GM21529 (cell line): ENCODE measurements at regions not wholly inside any gene's neighbourhood (a gene's known extent, or its start where the extent isn't known, plus 50 kb on each side); places are given as distances from the start of the nearest gene placed in this dataset.

Experiments used
- ATAC-seq: cut with Tn5 transposase; IDR thresholded peaks from one replicate; pipeline ENCODE4 v1.9.1; 2021; ENCODE audit not compliant: unreplicated experiment

DNA sequence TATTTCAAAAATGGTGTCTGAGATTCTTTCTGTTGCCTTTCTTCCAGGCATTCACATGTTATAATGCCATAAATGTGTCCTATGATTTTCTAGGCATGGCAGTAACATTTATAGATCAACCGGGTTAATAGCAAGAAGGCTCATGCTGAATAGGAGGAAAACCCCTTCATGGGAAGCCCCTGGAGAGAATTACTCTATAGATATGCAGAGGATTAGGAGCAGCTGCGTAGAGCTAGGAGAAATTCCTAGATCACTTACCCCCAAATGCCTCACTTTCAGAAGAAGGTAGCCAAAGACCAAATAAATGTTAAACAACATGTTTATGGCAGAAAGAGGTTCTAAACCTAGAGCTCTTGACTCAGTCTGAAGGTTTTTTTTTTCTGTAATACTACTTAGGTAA is 153.4 kb upstream of the CTNNA2 start:
- ATAC-seq = no peak

DNA sequence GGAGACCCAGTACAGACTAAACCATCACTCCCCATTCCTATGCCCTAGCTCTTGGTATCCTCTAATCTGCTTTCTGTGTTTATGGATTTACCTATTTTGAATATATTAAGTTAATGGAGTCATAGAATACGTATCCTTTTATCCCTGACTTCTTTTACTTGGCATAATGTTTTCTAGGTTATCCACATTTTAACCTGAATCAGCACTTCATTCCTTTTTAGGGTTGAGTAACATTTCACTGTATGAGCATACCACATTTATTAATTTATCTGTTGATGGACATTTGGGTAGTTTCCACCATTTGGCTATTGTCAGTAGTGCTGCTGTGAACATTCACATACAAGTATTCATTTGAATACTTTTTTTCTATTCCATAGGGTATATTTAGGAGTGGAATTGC is 157.3 kb upstream of the CTNNA2 start:
- ATAC-seq = no peak

DNA sequence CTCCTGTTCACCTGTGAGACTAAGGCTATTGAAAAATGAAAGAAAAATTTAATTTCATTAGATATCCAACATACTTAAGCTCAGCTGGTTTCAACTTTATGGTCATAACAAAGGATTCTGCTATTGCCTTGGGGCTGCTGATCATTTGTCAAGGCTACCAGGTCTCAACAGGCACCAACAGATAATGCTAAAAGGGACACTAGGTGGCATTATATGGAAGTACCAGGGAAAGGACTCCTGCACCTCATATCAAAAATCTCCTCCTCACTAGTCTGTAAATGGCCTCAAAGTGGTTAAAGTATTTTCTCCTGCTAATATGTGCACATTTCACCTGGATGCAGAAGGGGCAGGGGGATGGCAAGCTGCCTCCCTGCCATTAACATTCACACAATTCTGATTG is 167.9 kb upstream of the REG3A start:
- no peak for ATAC-seq

DNA sequence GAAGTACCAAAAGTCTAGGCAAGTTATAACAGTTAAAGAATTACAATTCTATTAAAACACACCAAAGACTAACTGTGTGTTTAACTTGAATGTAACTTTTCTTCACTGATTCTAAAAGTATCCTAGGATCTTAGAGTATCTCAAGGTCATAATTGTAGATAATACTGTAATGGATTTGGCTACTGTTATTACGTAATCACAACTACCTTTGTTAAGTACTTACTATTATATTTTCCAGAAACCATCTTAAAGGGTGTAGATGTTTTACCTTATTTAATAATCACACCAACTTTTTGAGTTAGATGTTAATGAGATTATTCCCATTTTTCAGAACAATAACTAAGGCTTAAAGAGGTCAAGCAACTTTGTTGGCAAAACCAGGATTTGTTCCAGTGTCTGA is 161.3 kb upstream of the REG3A start:
- no peak for ATAC-seq

DNA sequence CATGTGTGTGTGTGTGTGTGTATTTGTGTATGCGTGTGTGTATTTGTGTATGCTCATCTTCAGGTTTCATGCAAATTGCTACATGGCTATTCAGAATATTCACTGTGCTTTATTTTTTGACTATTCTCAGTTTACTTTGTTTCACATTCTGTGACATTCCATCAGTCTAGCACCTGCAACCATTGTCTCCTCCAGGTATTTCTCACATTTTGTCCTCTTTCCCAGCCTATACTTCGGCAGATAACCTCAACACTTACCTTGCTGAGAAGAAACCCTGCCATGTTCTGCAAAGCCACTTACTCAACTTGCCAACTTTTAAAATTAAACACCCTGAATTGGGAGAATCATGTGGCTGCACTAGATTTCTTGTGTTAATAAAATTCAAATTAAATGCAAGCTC is 135.4 kb upstream of the REG3A start:
- no peak for ATAC-seq

DNA sequence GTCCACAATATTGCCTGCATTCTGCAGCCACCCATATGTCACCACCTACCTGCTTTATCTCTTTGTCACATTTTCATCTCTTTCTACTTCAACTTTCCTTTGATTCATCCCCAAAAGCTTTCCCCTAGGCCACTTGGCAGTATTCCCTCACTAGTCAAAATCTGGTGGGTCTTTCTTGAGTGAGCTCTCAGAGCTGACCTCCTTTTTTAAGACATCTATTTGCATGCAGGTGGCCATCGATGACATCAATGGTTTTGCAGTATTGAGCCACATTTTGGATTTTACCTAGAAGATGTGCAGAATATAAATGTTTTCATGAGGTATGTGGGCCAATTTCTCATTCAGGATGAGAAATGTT is 133.4 kb upstream of the REG3A start:
- ATAC-seq = no peak

DNA sequence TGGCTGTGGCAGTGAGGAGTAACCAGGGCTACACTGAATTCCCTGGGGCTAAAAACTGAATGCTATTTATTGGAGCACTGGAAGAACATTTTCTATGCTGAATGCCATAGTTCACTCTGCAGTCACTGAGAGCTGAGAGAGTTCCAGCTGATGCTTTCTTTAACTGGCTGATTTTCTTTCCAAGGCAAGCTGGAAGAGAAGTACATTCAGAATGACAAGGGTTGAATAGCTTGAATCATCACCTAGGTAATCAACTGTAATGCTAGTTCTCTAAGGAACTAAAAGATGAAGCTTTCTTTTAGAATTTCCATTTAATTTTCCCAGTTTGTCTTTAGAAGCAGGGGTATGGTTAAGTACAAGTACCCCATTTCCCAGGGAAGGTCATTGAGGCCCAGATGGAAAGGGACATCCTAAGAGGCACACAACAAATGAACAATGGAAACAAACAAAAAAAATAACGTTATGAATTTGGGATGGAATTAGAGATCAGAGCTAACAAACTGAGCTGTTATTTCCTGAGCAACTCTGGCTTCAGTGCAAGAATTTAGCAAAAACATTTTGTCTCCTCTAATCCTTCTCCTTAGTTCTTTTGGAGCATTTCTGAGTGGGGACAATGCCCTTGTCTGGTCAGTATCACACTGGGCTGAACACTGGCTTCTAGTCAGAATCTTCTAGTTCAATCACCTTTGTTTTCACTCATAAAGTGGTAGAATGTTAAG is 132.8 kb upstream of the REG3A start:
- ATAC-seq = no peak

DNA sequence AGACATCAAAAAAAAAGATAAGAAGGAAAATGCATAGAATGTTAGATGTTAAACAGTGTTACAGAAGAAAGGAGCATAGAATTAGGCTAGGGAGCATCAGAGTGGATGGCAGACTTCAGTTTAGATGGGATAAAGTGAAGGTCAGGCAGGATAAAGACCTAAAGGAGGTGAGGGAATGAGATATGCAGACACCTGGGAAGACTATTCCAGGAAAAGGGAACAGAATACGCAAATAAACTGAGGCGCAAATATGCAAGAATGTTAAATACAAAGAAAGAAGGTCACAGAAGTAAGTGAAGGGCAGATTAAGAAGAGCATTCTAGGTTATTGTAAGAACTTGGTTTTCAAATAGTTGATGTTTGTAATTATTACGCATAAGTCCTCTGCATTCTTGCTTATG is 116.3 kb upstream of the REG3A start:
- ATAC-seq = no peak

DNA sequence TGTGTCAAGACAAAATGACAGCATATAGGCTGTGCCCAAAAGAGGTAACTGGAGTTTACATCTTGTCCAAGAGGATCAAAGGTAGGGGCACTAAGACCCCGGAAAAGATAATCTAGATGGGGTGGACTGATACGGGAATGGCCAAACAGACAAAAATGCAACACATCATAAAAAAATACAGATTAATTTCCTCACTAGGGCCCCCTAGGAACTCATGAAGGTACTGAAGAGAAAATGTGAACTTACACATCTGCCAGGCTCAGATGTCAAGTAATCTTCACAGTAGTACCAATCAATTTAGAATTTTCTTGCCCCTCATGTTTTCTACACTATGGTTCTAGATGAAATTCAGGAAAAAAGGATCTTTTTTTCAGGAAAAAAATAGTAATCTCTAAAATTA is 115.6 kb upstream of the REG3A start:
- ATAC-seq = no peak

DNA sequence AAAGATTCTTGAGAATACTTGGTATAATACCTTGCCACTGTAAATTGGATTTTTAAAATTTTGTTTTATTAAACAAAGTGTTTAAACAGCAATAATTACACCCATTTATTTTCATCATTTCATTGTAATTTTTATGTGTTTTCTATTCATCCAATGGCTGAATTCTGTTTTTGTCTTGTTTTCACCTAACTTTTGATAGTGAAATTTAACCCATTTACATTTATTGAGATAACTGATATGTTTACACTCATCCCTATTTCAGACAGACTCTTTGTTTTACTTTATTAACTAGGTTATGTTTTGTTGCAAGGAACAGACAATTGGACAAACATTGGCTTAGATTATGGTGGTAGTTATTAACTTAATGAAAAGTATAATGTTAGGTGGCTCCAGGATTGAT is 113.1 kb upstream of the REG3A start:
- no peak for ATAC-seq

DNA sequence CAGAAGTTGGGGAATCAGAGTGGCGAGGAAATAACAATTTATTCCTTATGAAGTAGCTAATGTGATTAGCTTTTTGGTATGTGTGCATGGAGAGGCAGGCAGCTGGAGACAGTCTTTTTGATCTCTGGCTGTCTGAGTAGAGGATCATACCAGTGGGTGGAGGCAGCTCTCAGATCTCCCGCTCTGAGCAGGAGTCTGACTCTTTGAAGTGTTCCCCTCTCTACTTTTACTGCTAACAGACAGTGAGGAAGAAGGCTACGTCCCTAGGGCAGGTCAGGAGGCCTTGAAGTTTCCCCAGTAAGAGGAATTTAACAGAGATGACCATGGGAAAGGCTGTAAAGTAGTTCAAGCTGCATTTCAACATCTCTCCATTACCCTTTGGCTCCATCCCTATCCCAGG is 111.9 kb upstream of the REG3A start:
- ATAC-seq = no peak

DNA sequence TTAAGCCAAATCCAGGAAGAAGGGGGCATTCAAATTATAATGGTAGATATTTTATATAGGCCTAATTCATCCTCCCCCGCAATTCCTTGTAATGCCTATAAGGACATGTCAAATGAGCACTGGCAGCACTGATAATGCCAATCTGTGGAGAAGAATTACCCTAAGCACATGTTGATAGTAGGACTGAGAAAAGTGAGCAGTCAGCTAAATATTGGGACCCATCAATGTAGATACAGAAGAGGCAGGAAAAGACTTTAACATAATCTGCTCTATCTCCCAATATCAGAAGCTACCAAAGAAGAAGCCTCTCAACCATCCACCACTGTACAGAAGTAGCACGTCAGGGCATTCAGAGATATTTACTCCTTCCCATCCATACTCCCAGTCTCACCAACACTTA is 101.3 kb upstream of the REG3A start:
- no peak for ATAC-seq

DNA sequence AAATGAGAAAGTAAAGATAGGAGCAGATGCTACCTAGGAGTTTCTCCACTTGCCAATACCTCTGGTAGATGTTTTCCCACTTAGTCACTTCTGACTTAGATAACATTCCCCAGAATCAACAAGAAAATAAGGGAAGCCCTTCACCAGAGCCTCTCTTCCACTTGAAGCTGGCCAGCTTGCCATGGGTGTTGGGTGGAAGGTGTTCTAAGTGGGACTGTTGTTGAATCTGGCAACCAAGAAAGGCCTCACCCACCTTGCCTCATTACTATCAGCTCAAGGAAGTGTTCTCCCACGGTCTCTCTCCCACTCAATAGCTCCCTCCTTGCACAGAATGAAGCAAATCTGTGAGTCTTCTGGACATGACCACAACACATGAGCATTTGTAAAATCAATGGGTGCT is 100.4 kb upstream of the REG3A start:
- no peak for ATAC-seq

DNA sequence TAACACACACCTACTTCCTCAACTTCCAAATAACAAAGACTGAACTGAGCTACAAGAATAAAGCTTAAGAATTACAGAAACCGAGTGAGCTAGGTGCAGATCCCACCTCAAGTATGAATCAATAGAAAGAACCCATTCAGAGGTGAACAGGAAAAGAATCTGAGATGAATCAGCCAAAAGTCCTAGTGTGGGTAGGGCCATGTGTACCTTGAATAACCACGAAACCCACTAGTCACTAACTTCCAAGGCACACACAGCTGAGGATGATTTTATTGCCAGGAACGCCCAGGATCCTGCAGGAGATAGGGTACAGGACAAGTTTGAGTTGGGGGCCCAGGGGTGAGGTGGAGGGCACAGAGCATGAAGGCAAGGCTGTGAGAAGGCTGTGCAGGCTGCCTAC is 99.7 kb upstream of the REG3A start:
- no peak for ATAC-seq

DNA sequence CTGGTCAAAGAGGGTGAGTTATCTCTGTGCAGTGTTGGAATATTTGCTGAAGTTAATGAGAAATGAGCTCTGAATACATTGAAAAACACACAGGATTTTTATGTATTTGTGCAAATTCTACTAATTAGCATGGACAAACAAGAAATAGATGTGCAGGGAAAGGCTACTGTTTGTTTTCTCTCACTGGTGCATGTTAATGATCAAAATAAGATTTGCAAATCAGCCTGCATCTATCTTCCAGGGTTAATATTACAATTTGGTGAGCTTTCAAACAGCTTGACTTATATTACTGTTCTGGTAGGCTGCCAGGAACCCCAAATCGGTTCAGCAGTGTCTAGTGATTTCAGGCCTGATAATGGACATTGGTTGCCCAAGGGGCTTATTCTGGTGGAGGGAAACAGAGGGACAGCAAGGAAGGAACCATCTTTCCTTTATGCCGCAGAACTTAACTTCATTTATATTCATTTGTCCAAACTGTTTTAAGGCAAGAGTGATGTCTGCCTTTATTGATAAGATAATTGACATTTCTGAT is 93.8 kb upstream of the REG3A start:
- ATAC-seq = no peak

DNA sequence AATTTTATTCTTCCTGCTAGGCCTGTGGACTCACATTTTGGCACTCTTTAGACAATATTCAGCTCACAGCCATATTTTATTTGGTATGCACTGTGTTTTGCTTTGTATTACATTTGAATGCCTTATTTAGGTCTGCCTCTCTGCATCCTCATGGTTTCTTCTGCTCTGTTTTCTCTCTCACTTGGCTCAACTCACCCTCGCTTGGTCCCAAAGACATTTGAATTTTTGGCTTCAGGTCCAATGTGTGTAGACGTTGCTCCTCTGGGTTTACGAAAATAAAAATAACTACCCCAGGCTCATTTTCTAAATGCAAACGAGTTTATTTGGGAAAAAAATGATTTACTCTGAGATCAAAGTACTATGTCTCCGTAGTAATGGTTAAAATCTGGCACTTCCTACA is 91.1 kb upstream of the REG3A start:
- ATAC-seq = no peak

DNA sequence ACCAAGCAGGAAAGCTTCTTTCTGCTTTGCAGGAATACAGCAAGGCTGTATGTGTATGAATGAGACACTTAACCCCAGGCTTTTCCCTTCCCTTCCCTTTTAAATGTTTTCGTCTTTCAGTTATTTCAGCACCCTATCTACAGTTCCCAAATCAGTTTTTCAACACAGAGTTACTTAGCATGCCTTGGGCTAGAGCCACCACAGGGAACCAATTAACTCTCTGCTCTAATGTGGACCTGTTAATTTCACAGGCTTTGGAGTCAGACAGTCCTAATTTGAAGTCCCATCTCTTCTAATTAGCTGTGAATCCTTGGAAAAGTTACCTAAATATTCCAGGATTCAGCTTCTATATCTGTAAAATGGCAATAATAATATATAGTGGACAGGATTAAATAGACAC is 89.2 kb upstream of the REG3A start:
- no peak for ATAC-seq

DNA sequence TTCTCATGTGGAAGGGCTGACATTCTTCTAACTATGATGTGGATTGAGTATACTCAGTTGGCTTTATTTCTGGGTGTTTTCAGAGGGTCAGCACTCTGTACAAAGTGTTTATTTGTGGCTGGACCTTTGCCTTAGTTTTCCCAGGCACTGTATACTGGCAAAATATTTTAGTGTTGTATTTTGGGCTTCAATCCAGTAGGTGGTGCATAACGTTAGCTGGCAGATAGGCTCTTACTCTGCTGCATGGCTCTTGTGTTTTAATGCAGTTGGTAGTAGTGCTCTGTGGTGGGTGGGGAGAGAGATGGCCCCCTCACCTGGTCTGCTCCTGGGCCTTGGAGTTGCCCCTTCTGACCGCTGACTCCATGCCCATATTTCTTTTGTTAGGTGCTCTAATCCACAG is 75.6 kb upstream of the REG3A start:
- ATAC-seq = no peak

DNA sequence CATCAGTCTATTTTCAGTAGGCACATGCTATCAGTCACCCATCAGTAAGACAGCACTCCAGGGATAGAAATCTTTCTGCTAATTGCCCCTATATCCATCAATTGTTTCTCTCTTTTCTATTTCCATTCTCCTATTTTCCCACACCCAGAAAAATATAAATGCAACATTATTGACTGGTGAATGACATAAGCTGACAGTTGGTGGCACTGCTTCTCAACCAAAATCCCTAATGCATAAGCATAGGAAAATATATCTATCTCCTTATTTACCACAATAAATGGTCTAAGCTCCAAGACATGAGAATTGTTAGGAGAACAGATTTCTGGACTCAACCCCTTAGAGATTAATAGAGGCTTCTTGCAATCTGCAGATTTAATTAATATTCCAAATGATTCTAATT is 64.0 kb upstream of the REG3A start:
- no peak for ATAC-seq

DNA sequence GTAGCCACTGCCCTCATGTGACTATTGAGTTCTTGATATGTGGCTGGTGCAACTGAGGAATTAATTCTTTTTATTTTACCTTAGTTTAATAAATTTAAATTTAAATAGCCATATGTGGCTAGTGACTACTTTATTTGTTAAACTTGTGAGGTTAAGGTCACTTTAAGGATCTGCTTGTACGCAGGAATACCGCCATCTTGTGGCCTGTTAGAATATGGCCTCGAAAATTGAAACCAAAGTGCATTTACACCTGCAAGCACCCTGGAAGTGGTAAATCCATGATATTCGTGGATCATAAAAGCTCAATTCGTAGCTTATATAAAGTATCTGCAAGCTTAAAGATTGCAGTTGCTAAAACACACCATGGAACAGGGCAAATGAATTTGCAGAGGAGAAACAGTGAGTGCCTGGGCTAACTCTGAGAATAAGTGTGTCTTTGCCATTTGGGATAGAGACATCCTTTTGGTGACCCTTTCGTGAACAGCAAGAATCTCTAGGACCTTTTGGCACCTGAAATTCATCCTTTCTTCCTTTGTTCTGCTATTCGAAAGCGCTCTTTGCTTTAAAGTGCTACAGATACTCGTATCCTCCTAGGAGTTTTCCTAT is 59.9 kb upstream of the REG3A start:
- peak; percentile 81 for ATAC-seq

DNA sequence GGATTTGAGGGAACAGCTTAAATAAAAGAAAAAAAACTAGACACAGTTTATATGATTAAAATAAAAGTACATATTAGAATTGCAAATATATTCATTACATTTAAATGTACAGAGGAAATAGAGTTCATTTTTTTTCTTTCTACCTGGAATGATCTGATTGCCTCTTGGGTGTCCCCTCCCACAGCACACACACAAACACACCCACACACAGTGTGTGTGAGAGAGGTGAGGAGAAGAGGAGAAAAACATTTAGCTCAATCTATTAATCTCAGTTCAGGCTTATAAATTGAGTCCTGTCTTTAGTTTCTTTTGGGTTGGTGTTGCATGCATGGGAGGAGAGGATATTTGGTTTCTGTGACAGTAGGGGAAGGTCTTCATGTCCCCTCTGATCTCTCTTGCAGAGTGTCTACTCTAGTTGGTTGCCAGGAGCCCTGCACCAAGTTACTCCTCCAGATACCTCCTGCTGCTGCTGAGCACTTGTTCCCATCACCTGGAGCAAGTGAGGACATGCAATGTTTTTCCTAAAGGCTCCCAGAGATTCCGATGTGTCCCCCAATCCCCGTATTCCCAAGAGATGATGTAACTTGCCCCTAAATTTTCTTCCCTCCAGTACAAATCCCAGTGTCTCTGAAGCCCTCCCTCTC is 50.8 kb upstream of the REG3A start:
- no peak for ATAC-seq
